HG03139 (cell line): ENCODE measurements at regions not wholly inside any gene's neighbourhood (a gene's known extent, or its start where the extent isn't known, plus 50 kb on each side); places are given as distances from the start of the nearest gene placed in this dataset.

Source experiments
- ATAC-seq: cut with Tn5 transposase; IDR thresholded peaks from one replicate; pipeline ENCODE4 v1.9.1; 2021; ENCODE audit not compliant: unreplicated experiment

- ATAC-seq = no peak
These were observed 170.2 kb upstream of the ZMIZ1 start for GRCh38 chr10:78898341-78899097.

GRCh38 chr10:78899098-78899754, 169.5 kb upstream of the ZMIZ1 start:
- no peak for ATAC-seq

- ATAC-seq = no peak
These were observed 168.6 kb upstream of the ZMIZ1 start for GRCh38 chr10:78899996-78900714.

GRCh38 chr10:78900715-78901430, 167.9 kb upstream of the ZMIZ1 start:
- no peak for ATAC-seq

- no peak for ATAC-seq
These were observed 167.1 kb upstream of the ZMIZ1 start for GRCh38 chr10:78901694-78902093.

- ATAC-seq = no peak
These were observed 166.0 kb upstream of the ZMIZ1 start for GRCh38 chr10:78902815-78903214.

GRCh38 chr10:78903341-78903940, 165.3 kb upstream of the ZMIZ1 start:
- no peak for ATAC-seq

GRCh38 chr10:78904196-78904595, 164.6 kb upstream of the ZMIZ1 start:
- no peak for ATAC-seq

GRCh38 chr10:78905015-78905956, 163.5 kb upstream of the ZMIZ1 start:
- no peak for ATAC-seq

- ATAC-seq = no peak
These were observed 162.8 kb upstream of the ZMIZ1 start for GRCh38 chr10:78905957-78906308.

GRCh38 chr10:78906734-78907390, 161.9 kb upstream of the ZMIZ1 start:
- no peak for ATAC-seq

- no peak for ATAC-seq
These were observed 161.1 kb upstream of the ZMIZ1 start for GRCh38 chr10:78907551-78908211.

- ATAC-seq = no peak
These were observed 159.5 kb upstream of the ZMIZ1 start for GRCh38 chr10:78909221-78909620.

- no peak for ATAC-seq
These were observed 158.7 kb upstream of the ZMIZ1 start for GRCh38 chr10:78910021-78910420.

GRCh38 chr10:78910476-78910875, 158.3 kb upstream of the ZMIZ1 start:
- no peak for ATAC-seq

- ATAC-seq = no peak
These were observed 157.9 kb upstream of the ZMIZ1 start for GRCh38 chr10:78910886-78911285.

- ATAC-seq = no peak
These were observed 157.0 kb upstream of the ZMIZ1 start for GRCh38 chr10:78911533-78912340.
